Vagina (tissue), 2 donors: ENCODE measurements at regions not wholly inside any gene's neighbourhood (a gene's known extent, or its start where the extent isn't known, plus 50 kb on each side); places are given as distances from the start of the nearest gene placed in this dataset.

Source experiments
- DNase-seq, 2 donors: peaks; one replicate each; pipeline ENCODE4 v3.0.0-alpha.2; 2017; ENCODE audit errors: extremely low spot score in 2 of 2
- H3K27ac ChIP-seq: fragments of 200-600 bp; sonication (generic); one replicate; pipeline ENCODE4 v1.5.1; 2019
- H3K27me3 ChIP-seq: fragments of 200-600 bp; sonication (generic); one replicate; pipeline ENCODE4 v1.5.1; 2019
- H3K36me3 ChIP-seq, 2 donors: fragments of 200-600 bp; sonication (generic); one replicate each; pipeline ENCODE4 v1.5.1; 2017 to 2019
- H3K4me1 ChIP-seq: fragments of 200-600 bp; sonication (generic); one replicate; pipeline ENCODE4 v1.5.1; 2019
- H3K4me3 ChIP-seq, 2 donors: fragments of 200-600 bp; sonication (generic); 1 replicate in 1 of 2; 2 replicates in 1 of 2; pipeline ENCODE4 v1.5.1; 2016 to 2019
- H3K9me3 ChIP-seq: fragments of 200-600 bp; sonication (generic); one replicate; pipeline ENCODE4 v1.5.1; 2019
- POLR2A ChIP-seq, 2 donors: fragments of 450-650 bp; IDR thresholded peaks; one replicate each; pipeline ENCODE4 v1.6.1; 2017; ENCODE audit warnings: antibody characterized with exemption in 2 of 2, mild to moderate bottlenecking in 2 of 2, moderate library complexity in 2 of 2
- POLR2AphosphoS5 ChIP-seq, 2 donors: sonication (generic); formaldehyde crosslinking; IDR thresholded peaks; one replicate each; pipeline ENCODE4 v1.9.0; 2017; ENCODE audit warnings: antibody characterized with exemption in 2 of 2, mild to moderate bottlenecking in 2 of 2, low read depth in 1 of 2; ENCODE audit not compliant: insufficient read depth in 1 of 2
- intact Hi-C: fragments of 100-400 bp; cut with DNase I; formaldehyde crosslinking; loops from one replicate; pipeline ENCODE4 v1.15.1; 2023
- TF ChIP-seq, protein P1 (sequence below), 3 experiments: fragments of 450-650 bp in 2 of 3; fragments of 200-600 bp in 1 of 3; sonication (generic) in 1 of 3; IDR thresholded peaks; one replicate each; pipeline ENCODE4 v1.5.1; 2017 to 2019; ENCODE audit warnings: antibody characterized with exemption in 3 of 3, mild to moderate bottlenecking in 2 of 3, moderate library complexity in 2 of 3

DNA sequence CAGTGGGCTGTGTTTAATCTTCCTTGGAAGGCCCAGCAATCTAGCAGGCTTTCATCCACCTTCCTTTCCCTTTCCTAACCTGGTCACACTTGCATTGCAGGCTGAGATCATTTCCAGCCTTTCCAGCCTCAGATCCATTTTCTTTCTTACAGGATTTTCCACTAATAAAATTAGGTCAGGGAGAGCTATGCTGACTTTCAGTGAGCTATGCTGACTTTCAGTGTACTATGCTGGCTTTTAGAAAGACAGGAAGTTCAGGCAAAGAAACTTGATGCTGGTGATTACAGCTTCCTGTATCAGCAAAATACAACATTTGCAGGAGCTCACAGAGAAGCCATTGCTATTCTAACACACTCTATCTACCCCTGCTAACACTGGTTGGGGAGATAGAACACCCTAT is 735.0 kb downstream of the CCDC85A start:
- Histone ChIP-seq H3K27ac (no peak overlapping the region), H3K4me3 (no peak overlapping the region), H3K4me1 (no peaks in the 10 kb centered on the region), H3K9me3 (no peaks in the 10 kb centered on the region), H3K27me3 (no peaks in the 10 kb centered on the region), H3K36me3 (no peaks in the 10 kb centered on the region)
- DNase-seq, result no peak
- TF ChIP-seq, protein P1, sequence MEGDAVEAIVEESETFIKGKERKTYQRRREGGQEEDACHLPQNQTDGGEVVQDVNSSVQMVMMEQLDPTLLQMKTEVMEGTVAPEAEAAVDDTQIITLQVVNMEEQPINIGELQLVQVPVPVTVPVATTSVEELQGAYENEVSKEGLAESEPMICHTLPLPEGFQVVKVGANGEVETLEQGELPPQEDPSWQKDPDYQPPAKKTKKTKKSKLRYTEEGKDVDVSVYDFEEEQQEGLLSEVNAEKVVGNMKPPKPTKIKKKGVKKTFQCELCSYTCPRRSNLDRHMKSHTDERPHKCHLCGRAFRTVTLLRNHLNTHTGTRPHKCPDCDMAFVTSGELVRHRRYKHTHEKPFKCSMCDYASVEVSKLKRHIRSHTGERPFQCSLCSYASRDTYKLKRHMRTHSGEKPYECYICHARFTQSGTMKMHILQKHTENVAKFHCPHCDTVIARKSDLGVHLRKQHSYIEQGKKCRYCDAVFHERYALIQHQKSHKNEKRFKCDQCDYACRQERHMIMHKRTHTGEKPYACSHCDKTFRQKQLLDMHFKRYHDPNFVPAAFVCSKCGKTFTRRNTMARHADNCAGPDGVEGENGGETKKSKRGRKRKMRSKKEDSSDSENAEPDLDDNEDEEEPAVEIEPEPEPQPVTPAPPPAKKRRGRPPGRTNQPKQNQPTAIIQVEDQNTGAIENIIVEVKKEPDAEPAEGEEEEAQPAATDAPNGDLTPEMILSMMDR (IDR thresholded peaks at IDR 0.05), result no peak
- TF ChIP-seq POLR2AphosphoS5 (IDR thresholded peaks at IDR 0.05; ENCODE audit: insufficient read depth in 1 of 2, low read depth in 1 of 2) (no peak), POLR2A (IDR thresholded peaks at IDR 0.05) (no peak)
- intact Hi-C loops, result no loop called here

DNA sequence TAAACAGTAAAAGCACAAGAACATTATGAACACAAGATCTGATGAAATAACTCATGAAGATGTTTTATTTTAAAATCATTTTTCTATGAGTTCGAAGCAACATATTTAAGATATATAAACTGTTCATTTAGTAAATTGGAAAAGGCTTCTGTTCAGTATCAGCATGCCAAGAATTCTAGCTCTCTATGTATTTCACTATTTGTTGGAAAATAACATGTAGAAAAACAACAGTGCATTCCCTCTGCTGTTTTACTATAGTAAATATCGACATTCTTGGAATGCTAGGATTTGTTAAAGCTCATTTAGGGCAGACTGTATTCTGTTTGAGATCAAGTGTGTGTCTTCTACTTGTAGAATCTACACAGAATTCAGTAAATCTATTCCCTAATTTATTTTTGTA is 750.2 kb downstream of the CCDC85A start:
- Histone ChIP-seq H3K4me3 (no peak overlapping the region), H3K36me3 (no peaks in the 10 kb centered on the region), H3K9me3 (no peaks in the 10 kb centered on the region), H3K27me3 (no peaks in the 10 kb centered on the region), H3K4me1 (no peaks in the 10 kb centered on the region), H3K27ac (no peak overlapping the region)
- intact Hi-C loops, result no loop called here
- no peak for DNase-seq
- no peak for TF ChIP-seq POLR2A (IDR thresholded peaks at IDR 0.05)
- no peak for TF ChIP-seq POLR2AphosphoS5 (IDR thresholded peaks at IDR 0.05; ENCODE audit: insufficient read depth in 1 of 2, low read depth in 1 of 2)
- TF ChIP-seq, protein P1 (IDR thresholded peaks at IDR 0.05), result no peak

DNA sequence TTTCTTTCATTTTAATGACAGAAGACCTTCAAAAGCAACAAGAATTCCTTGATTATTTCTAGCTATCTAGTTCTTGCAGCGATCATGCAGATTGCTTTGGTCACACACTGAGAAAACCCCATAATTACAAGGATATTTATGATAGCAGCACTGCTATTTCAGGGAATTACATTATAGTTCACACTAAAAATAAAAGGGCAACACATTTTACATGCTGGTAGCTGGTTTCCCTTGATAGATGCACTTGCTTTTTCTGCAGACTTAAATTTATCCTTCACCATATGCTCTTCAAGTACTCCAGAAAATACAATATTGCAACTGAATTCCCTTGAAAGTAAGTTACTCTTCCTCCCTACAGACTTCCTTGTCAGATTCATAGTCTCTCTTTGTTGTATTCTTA is 751.1 kb downstream of the CCDC85A start:
- TF ChIP-seq, protein P1 (IDR thresholded peaks at IDR 0.05), result no peak
- TF ChIP-seq POLR2A (IDR thresholded peaks at IDR 0.05) (no peak), POLR2AphosphoS5 (IDR thresholded peaks at IDR 0.05; ENCODE audit: insufficient read depth in 1 of 2, low read depth in 1 of 2) (no peak)
- H3K36me3 ChIP-seq, result no peaks in the 10 kb centered on the region
- no peaks in the 10 kb centered on the region for H3K9me3 ChIP-seq
- no peaks in the 10 kb centered on the region for H3K4me1 ChIP-seq
- H3K4me3 ChIP-seq, result no peak overlapping the region
- DNase-seq, result no peak
- intact Hi-C loops, result no loop called here
- H3K27ac ChIP-seq, result no peak overlapping the region
- H3K27me3 ChIP-seq, result no peaks in the 10 kb centered on the region

DNA sequence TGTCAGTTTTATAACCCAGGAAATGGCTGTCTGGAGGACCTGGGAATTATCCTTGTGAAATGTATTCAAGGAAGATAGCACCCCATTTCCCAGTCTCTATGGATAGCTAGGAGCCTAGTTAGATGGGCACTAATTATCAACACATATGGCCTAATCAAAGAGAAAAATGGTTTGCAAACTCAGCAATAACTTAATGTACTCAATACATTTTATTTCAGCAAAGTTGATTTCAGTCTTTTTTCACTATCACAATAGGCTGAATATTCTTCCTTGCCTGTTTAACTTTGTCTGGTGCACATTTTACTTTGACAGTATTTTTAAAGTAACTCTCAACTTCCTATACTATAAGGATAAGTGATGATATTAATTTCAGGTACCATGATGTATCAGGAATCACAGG is 756.3 kb downstream of the CCDC85A start:
- Histone ChIP-seq H3K4me1 (no peaks in the 10 kb centered on the region), H3K36me3 (no peaks in the 10 kb centered on the region), H3K27me3 (no peaks in the 10 kb centered on the region), H3K9me3 (no peaks in the 10 kb centered on the region), H3K4me3 (no peak overlapping the region), H3K27ac (no peak overlapping the region)
- intact Hi-C loops, result no loop called here
- no peak for TF ChIP-seq POLR2A (IDR thresholded peaks at IDR 0.05)
- TF ChIP-seq, protein P1 (IDR thresholded peaks at IDR 0.05), result no peak
- TF ChIP-seq POLR2AphosphoS5 (IDR thresholded peaks at IDR 0.05; ENCODE audit: insufficient read depth in 1 of 2, low read depth in 1 of 2), result no peak
- DNase-seq, result no peak

DNA sequence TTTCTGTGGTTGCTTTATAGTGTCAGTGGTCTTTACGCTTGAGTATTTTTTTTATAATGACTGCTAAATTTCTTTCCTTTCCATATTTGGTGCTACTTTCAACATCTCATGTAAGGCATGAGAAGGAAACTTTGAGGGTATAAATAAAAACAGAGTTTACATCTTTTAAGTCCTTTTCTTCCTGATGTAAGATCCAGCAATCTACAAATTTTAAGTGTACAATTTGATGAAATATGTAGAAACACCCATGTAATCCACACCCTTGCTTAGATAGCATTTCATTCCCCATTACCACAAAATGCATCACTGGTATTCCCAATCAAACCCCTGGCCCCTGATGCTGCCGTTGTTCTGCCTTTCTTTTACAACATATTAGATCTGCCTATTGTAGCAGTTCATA is 769.1 kb downstream of the CCDC85A start:
- Histone ChIP-seq H3K4me1 (no peaks in the 10 kb centered on the region), H3K9me3 (no peaks in the 10 kb centered on the region), H3K4me3 (no peak overlapping the region), H3K36me3 (no peaks in the 10 kb centered on the region), H3K27ac (no peak overlapping the region), H3K27me3 (no peaks in the 10 kb centered on the region)
- intact Hi-C loops, result no loop called here
- DNase-seq, result no peak
- TF ChIP-seq, protein P1 (IDR thresholded peaks at IDR 0.05), result no peak
- TF ChIP-seq POLR2A (IDR thresholded peaks at IDR 0.05) (no peak), POLR2AphosphoS5 (IDR thresholded peaks at IDR 0.05; ENCODE audit: insufficient read depth in 1 of 2, low read depth in 1 of 2) (no peak)
